Epithelial cell of esophagus (primary cell): ENCODE measurements at regions not wholly inside any gene's neighbourhood (a gene's known extent, or its start where the extent isn't known, plus 50 kb on each side); places are given as distances from the start of the nearest gene placed in this dataset.
A peak's percentile ranks its signal among the peaks of the same experiment; 100 is the strongest.

Source experiments
- DNase-seq: peaks from one replicate; pipeline ENCODE4 v3.0.0; 2010; ENCODE audit warnings: low read depth
- H3K4me3 ChIP-seq: 2 replicates; pipeline ENCODE4 v1.5.1; 2011; ENCODE audit warnings: mild to moderate bottlenecking, low read length, control low read depth
- CTCF ChIP-seq: IDR thresholded peaks from 2 replicates; pipeline ENCODE4 v1.5.1; 2011; ENCODE audit warnings: low read depth, mild to moderate bottlenecking, low read length, control low read depth, inconsistent platforms; ENCODE audit not compliant: insufficient read depth; ENCODE audit errors: missing control alignments

GRCh38 chr4:173761938-173762337 lies 231.9 kb upstream of the HAND2 start:
- no peak for TF ChIP-seq CTCF
- DNase-seq = no peak
- H3K4me3 ChIP-seq = no peak overlapping the region

- no peak overlapping the region for H3K4me3 ChIP-seq
- DNase-seq = no peak
- TF ChIP-seq CTCF = no peak
Measured at GRCh38 chr4:173761236-173761635, 231.2 kb upstream of the HAND2 start.

GRCh38 chr4:173758132-173758531 lies 228.1 kb upstream of the HAND2 start:
- H3K4me3 ChIP-seq = no peak overlapping the region
- TF ChIP-seq CTCF = no peak
- DNase-seq = no peak

GRCh38 chr4:173753408-173753807 lies 223.4 kb upstream of the HAND2 start:
- H3K4me3 ChIP-seq = no peak overlapping the region
- TF ChIP-seq CTCF = no peak
- no peak for DNase-seq

- peak; percentile 27 for TF ChIP-seq CTCF
Measured at GRCh38 chr4:173752610-173753230, 222.7 kb upstream of the HAND2 start.

GRCh38 chr4:173748353-173748752 lies 218.3 kb upstream of the HAND2 start:
- H3K4me3 ChIP-seq = no peak overlapping the region
- no peak for DNase-seq
- no peak for TF ChIP-seq CTCF

More at GRCh38 chr4:173752610-173753230, 222.7 kb upstream of the HAND2 start:
- DNase-seq = peak; percentile 17
- no peak overlapping the region for H3K4me3 ChIP-seq
